Adrenal gland (tissue), 9 donors: ENCODE measurements at regions not wholly inside any gene's neighbourhood (a gene's known extent, or its start where the extent isn't known, plus 50 kb on each side); places are given as distances from the start of the nearest gene placed in this dataset.

Source experiments
- DNase-seq, 7 donors: peaks; one replicate each; pipeline ENCODE4 v3.0.0-alpha.2; 2019 to 2020
- H3K27ac ChIP-seq, 5 donors: fragments of 200-600 bp; sonication (generic) in 4 of 5; 1 replicate in 3 of 5; 2 replicates in 2 of 5; pipeline versions ENCODE4 v1.5.1 to v1.8.0; 2016 to 2020; ENCODE audit warnings: mild to moderate bottlenecking in 1 of 5
- H3K27me3 ChIP-seq: fragments of 200-600 bp; 2 replicates; pipeline ENCODE4 v1.8.0; 2021
- H3K36me3 ChIP-seq, 2 donors: fragments of 200-600 bp; replicated peaks in 1 of 2; 1 replicate in 1 of 2; 2 replicates in 1 of 2; pipeline versions ENCODE4 v1.5.1 to v1.8.0; 2018 to 2022
- H3K4me1 ChIP-seq, 2 donors: fragments of 200-600 bp; replicated peaks in 1 of 2; 1 replicate in 1 of 2; 2 replicates in 1 of 2; pipeline versions ENCODE4 v1.5.1 to v1.8.0; 2018 to 2021
- H3K4me3 ChIP-seq, 4 donors: fragments of 200-600 bp; sonication (generic) in 3 of 4; one replicate each; pipeline ENCODE4 v1.5.1; 2016 to 2018
- H3K9me3 ChIP-seq, 3 donors: fragments of 200-600 bp; sonication (generic) in 1 of 3; replicated peaks in 1 of 3; 1 replicate in 2 of 3; 2 replicates in 1 of 3; pipeline versions ENCODE4 v1.5.1 to v1.8.0; 2016 to 2021
- POLR2A ChIP-seq, 2 donors: fragments of 450-650 bp; IDR thresholded peaks; one replicate each; pipeline ENCODE4 v1.6.1; 2017; ENCODE audit warnings: antibody characterized with exemption in 2 of 2, mild to moderate bottlenecking in 2 of 2, moderate library complexity in 1 of 2
- WGBS, 4 donors: extraction: QIAGEN DNeasy Blood & Tissue Kit in 2 of 4; methylation state at CpG; one replicate each; pipeline versions ENCODE4 v1.1.5 to v1.1.7; 2013 to 2017; 5-methylcytosine and 5-hydroxymethylcytosine counted together
- intact Hi-C, 2 donors: fragments of 100-400 bp; cut with DNase I; formaldehyde crosslinking; loops; one replicate each; pipeline versions ENCODE4 v1.14.1 to v1.15.0; 2022 to 2023
- TF ChIP-seq, protein P1 (sequence below), 6 experiments: fragments of 450-650 bp in 4 of 6; fragments of 200-600 bp in 2 of 6; sonication (generic) in 1 of 6; IDR thresholded peaks; 1 replicate in 5 of 6; 2 replicates in 1 of 6; pipeline versions ENCODE4 v1.5.1 to v1.8.0; 2016 to 2021; ENCODE audit warnings: antibody characterized with exemption in 6 of 6, mild to moderate bottlenecking in 2 of 6, moderate library complexity in 1 of 6
- donor health status: healthy with polysubstance abuse.
- donor health status: Bipolar disorder and iron deficiency.
- donor health status: DM: yes; HTN: yes; CAD: no.
- donor health status: DM: no; HTN: no; CAD: no.
- donor health status: DM: no; HTN: no; CAD: no.

- H3K27me3 ChIP-seq: no peaks in the 10 kb centered on the region
- H3K9me3 ChIP-seq: no peaks in the 10 kb centered on the region
- no peak overlapping the region for H3K4me3 ChIP-seq
- TF ChIP-seq, protein P1, sequence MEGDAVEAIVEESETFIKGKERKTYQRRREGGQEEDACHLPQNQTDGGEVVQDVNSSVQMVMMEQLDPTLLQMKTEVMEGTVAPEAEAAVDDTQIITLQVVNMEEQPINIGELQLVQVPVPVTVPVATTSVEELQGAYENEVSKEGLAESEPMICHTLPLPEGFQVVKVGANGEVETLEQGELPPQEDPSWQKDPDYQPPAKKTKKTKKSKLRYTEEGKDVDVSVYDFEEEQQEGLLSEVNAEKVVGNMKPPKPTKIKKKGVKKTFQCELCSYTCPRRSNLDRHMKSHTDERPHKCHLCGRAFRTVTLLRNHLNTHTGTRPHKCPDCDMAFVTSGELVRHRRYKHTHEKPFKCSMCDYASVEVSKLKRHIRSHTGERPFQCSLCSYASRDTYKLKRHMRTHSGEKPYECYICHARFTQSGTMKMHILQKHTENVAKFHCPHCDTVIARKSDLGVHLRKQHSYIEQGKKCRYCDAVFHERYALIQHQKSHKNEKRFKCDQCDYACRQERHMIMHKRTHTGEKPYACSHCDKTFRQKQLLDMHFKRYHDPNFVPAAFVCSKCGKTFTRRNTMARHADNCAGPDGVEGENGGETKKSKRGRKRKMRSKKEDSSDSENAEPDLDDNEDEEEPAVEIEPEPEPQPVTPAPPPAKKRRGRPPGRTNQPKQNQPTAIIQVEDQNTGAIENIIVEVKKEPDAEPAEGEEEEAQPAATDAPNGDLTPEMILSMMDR (IDR thresholded peaks at IDR 0.05): no peak
- TF ChIP-seq POLR2A (IDR thresholded peaks at IDR 0.05): no peak
- H3K36me3 ChIP-seq: no peaks in the 10 kb centered on the region
- no peak for DNase-seq
- H3K4me1 ChIP-seq: no peaks in the 10 kb centered on the region
- intact Hi-C loops: no loop called here
- WGBS, 4 donors: 93 to 95% (median 94%) methylated on average over 1 of the region's 1 CpG
- H3K27ac ChIP-seq: no peak overlapping the region
Measured at GRCh38 chr5:93285461-93285860, 295.6 kb downstream of the NR2F1-AS1 start.

DNA sequence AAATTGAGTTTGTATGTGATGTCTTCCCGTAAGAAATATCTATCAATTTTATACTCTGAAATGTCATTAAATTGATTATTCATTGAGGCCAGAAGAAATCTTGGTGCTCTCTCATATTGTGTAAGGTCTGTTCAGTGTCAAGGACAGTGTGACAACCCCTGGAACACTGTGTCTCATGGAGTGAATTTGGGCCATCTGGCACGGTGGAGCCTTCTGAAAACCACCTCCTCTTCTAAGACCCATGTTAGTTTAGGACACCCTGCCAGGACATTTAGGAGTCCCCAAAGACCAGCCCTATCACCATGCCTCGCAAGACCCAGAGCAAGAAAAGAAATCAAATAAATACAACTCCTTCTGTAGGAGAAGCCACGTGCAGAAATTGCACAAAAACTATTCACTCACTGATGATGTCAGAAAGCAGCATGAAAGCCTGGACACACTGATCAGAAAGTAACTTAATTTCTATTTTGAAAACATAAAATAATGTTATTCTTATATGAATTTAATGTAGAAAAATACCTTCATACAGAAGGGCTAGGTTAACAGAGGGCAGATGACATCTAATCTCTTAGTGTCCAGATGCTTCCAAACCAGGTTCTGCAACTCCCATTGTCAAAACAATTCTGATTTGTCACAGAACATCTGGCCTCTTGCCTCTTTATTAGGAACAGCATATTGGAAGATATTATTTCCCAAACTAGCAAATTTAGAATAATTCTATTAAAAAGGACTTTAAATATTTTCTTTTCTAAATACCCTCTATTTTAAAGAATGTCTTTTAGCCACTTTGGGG lies 298.8 kb downstream of the NR2F1-AS1 start:
- Histone ChIP-seq H3K9me3 (no peaks in the 10 kb centered on the region), H3K27ac (no peak overlapping the region), H3K4me3 (no peak overlapping the region), H3K4me1 (no peaks in the 10 kb centered on the region), H3K36me3 (no peaks in the 10 kb centered on the region), H3K27me3 (no peaks in the 10 kb centered on the region)
- 55 to 59% (median 57%) methylated on average over 4 of the region's 4 CpGs for WGBS, 4 donors
- no peak for TF ChIP-seq POLR2A (IDR thresholded peaks at IDR 0.05)
- TF ChIP-seq, protein P1 (IDR thresholded peaks at IDR 0.05): no peak
- intact Hi-C loops: no loop called here
- DNase-seq: peak in 4 of 7 donors; percentile 10 to 63 (median 19)

DNA sequence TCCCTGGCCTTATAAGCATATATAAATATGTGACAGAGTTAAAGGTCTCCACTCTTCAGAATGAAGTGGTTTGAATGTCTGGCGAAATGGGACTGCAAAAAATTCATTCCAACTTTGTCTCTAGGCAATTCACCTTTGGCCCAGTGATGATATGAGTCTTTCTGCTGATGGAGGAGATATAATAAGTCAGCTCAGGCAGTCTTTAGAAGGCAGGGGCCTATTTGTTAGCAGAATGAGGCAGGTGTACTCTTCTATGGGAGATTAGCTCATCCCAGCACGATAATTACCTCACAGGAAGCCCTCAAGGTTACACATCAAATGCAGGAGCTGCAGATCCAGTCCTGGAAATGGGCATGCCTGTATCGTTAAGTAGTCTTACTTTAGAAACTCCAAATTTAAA lies 300.5 kb downstream of the NR2F1-AS1 start:
- no peaks in the 10 kb centered on the region for H3K4me1 ChIP-seq
- no peak overlapping the region for H3K4me3 ChIP-seq
- 62 to 81% (median 73%) methylated on average over 3 of the region's 3 CpGs for WGBS, 4 donors
- no peaks in the 10 kb centered on the region for H3K9me3 ChIP-seq
- intact Hi-C loops: no loop called here
- H3K27me3 ChIP-seq: no peaks in the 10 kb centered on the region
- no peaks in the 10 kb centered on the region for H3K36me3 ChIP-seq
- DNase-seq: no peak
- no peak overlapping the region for H3K27ac ChIP-seq
- no peak for TF ChIP-seq POLR2A (IDR thresholded peaks at IDR 0.05)
- TF ChIP-seq, protein P1 (IDR thresholded peaks at IDR 0.05): no peak

- 75 to 82% (median 78%) methylated on average over 3 of the region's 3 CpGs for WGBS, 4 donors
- Histone ChIP-seq H3K4me3 (no peak overlapping the region), H3K9me3 (no peaks in the 10 kb centered on the region), H3K27me3 (no peaks in the 10 kb centered on the region), H3K36me3 (no peaks in the 10 kb centered on the region), H3K4me1 (no peaks in the 10 kb centered on the region), H3K27ac (no peak overlapping the region)
- TF ChIP-seq, protein P1 (IDR thresholded peaks at IDR 0.05): no peak
- intact Hi-C loops: no loop called here
- DNase-seq: no peak
Measured at GRCh38 chr5:93279296-93279963, 301.6 kb downstream of the NR2F1-AS1 start.
